ENCODE measurements at regions not wholly inside any gene's neighbourhood (a gene's known extent, or its start where the extent isn't known, plus 50 kb on each side); places are given as distances from the start of the nearest gene placed in this dataset.

GRCh38 chr6:132868057-132868456 is 53.7 kb downstream of the RPS12 start:
- DNase-seq (ENCODE audit: low read depth): no peak
- TF ChIP-seq, protein P1, sequence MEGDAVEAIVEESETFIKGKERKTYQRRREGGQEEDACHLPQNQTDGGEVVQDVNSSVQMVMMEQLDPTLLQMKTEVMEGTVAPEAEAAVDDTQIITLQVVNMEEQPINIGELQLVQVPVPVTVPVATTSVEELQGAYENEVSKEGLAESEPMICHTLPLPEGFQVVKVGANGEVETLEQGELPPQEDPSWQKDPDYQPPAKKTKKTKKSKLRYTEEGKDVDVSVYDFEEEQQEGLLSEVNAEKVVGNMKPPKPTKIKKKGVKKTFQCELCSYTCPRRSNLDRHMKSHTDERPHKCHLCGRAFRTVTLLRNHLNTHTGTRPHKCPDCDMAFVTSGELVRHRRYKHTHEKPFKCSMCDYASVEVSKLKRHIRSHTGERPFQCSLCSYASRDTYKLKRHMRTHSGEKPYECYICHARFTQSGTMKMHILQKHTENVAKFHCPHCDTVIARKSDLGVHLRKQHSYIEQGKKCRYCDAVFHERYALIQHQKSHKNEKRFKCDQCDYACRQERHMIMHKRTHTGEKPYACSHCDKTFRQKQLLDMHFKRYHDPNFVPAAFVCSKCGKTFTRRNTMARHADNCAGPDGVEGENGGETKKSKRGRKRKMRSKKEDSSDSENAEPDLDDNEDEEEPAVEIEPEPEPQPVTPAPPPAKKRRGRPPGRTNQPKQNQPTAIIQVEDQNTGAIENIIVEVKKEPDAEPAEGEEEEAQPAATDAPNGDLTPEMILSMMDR (IDR thresholded peaks at IDR 0.05; ENCODE audit: insufficient read depth, low read depth, low read length): no peak
- no peak overlapping the region for H3K4me3 ChIP-seq (ENCODE audit: low read depth, low read length)
- H3K36me3 ChIP-seq (ENCODE audit: control insufficient read depth, insufficient read depth, low read length): no peaks in the 10 kb centered on the region
- POLR2A ChIA-PET: no interaction called here
- CTCF ChIA-PET: no interaction called here
- H3K27me3 ChIP-seq (ENCODE audit: control insufficient read depth, insufficient read depth, low read length): 0 out of 2 replicates have a peak, but pooled peaks cover 2% of the 10 kb centered on the region

DNA sequence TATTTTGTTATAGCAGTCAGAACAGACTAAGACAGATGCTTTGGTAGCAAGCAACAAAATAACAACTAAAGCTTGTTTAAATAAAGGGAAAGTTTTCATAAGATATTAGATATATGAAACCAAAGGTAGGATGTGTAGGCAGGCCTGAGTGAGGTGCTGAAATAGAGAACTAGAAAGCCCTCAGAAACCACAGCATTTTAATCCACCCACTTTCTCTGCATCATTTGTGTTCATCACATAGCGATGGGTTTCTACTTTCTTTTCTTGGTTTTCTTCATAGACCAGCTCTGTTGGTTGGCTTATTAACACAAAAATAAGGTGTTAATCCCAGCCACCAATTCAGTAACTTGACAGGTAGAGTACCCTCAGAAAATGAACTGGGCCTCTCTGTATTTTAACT is 58.6 kb downstream of the RPS12 start:
- DNase-seq (ENCODE audit: low read depth): no peak

DNA sequence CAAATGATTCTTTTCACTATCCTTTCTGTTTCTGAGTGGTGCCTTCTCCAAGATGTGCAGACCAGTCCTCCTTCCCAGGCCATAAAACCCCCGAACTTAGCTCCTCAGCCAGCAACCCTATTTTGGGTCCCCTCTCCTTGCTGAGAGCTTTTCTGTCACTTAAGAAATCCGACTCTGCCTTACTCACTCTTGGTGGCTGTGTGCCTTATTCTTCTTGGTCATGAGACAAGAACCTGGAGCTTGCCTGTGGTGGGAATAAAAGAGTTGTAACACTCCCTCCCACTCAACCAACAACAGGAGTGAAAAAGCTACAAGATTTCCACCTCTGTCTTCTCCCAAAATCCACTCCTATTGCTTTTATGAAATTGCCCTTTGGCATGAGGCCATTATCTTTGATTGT is 62.6 kb downstream of the RPS12 start:
- ChIA-PET CTCF (no interaction called here), POLR2A (no interaction called here)
- H3K36me3 ChIP-seq (ENCODE audit: control insufficient read depth, insufficient read depth, low read length): no peaks in the 10 kb centered on the region
- no peak overlapping the region for H3K4me3 ChIP-seq (ENCODE audit: low read depth, low read length)
- TF ChIP-seq, protein P1 (IDR thresholded peaks at IDR 0.05; ENCODE audit: insufficient read depth, low read depth, low read length): no peak
- H3K27me3 ChIP-seq (ENCODE audit: control insufficient read depth, insufficient read depth, low read length): no peaks in the 10 kb centered on the region
- no peak for DNase-seq (ENCODE audit: low read depth)

More for the DNA sequence above, 58.6 kb downstream of the RPS12 start:
- TF ChIP-seq, protein P1 (IDR thresholded peaks at IDR 0.05; ENCODE audit: insufficient read depth, low read depth, low read length): no peak
- Histone ChIP-seq H3K27me3 (ENCODE audit: control insufficient read depth, insufficient read depth, low read length) (no peaks in the 10 kb centered on the region), H3K36me3 (ENCODE audit: control insufficient read depth, insufficient read depth, low read length) (no peaks in the 10 kb centered on the region), H3K4me3 (ENCODE audit: low read depth, low read length) (no peak overlapping the region)
- ChIA-PET CTCF (no interaction called here), POLR2A (no interaction called here)

DNA sequence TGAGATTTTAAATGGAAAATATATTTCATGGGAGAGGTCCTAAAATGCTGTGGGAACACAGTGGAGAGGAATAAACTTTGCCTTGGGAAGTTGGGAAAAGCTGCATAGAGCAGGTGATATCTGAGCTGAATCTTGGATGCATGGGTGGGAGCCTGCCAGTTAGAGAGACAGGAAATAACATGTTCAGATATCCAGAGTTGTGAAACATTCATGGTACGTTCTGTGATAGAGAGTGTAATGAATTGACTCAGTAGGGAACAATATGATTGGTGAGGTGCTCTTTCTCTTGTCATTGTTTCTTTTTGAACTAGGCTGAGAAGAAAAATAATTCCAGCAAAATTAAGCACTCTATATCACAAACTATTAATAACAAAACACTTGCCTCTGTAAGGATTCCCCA is 72.8 kb downstream of the RPS12 start:
- CTCF ChIA-PET: interaction anchor here (0.9 kb wide), 1 partner anchor 28 kb away, joined by 3 read pairs; no protein-coding TSS in a partner anchor
- Histone ChIP-seq H3K4me3 (ENCODE audit: low read depth, low read length) (no peak overlapping the region), H3K36me3 (ENCODE audit: control insufficient read depth, insufficient read depth, low read length) (no peaks in the 10 kb centered on the region), H3K27me3 (ENCODE audit: control insufficient read depth, insufficient read depth, low read length) (no peaks in the 10 kb centered on the region)
- TF ChIP-seq, protein P1 (IDR thresholded peaks at IDR 0.05; ENCODE audit: insufficient read depth, low read depth, low read length): no peak
- DNase-seq (ENCODE audit: low read depth): no peak
- POLR2A ChIA-PET: no interaction called here

DNA sequence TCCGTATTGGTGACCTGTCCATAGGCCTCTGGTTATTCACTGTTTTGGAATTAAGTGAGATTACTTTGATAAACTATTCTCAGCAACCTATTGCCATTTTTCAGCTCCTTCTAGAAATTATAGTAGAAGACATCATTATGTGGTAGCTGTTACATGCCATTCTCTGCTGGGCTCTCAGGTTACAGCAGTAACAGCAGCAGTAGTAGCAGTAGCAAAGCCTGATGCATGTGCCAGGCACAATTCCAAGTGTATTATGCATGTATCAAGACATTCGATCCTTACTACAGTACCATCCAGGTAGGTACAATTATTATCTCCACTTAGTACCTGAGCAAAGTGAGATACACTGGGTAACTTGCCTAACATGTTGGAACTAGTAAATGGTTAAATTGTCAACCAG is 74.3 kb downstream of the RPS12 start:
- Histone ChIP-seq H3K36me3 (ENCODE audit: control insufficient read depth, insufficient read depth, low read length) (no peaks in the 10 kb centered on the region), H3K27me3 (ENCODE audit: control insufficient read depth, insufficient read depth, low read length) (no peaks in the 10 kb centered on the region), H3K4me3 (ENCODE audit: low read depth, low read length) (no peak overlapping the region)
- ChIA-PET CTCF (no interaction called here), POLR2A (no interaction called here)
- no peak for DNase-seq (ENCODE audit: low read depth)
- TF ChIP-seq, protein P1 (IDR thresholded peaks at IDR 0.05; ENCODE audit: insufficient read depth, low read depth, low read length): no peak
